ENCODE measurements at regions not wholly inside any gene's neighbourhood (a gene's known extent, or its start where the extent isn't known, plus 50 kb on each side); places are given as distances from the start of the nearest gene placed in this dataset.

DNA sequence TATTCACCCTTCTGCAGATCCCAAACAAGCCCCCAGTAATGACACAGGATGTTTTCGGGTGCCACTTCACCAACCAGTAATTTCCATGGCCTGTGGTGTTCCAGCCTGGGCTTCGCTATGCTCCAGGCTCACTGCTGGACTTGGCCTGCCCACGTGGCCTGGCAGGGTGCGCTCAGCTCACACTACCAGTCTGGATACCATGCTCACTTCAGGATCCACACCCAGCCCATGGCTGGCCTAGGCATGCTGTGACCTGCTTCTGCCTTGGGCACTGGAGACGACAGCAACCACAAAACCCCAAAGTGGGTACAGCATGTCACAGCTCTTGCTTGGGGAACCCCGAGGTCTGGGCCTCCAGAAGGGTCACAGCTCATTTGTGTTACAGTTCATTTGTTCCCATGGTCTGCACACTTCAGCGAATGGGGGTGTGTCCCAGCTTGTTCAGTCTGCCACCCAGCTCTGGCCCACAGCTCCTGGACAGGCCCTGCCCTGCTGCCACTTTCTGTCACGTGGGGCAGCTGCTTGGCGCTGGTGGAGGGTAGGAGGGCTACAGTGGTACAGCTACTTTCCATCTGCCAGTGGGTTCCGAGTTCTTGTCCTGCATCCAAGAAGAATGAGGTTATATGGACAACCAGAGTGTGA is 650.8 kb downstream of the MCTP2 start:
- no peak overlapping the region for H3K4me3 ChIP-seq
- no peak overlapping the region for H3K27ac ChIP-seq (replicated peaks)
- no peaks in the 10 kb centered on the region for H3K27me3 ChIP-seq (ENCODE audit: low read depth)
- H3K36me3 ChIP-seq = no peaks in the 10 kb centered on the region
- H3K9me3 ChIP-seq (replicated peaks) = peaks cover 51% of the 10 kb centered on the region
- H3K4me1 ChIP-seq = no peaks in the 10 kb centered on the region
- TF ChIP-seq, protein P1, sequence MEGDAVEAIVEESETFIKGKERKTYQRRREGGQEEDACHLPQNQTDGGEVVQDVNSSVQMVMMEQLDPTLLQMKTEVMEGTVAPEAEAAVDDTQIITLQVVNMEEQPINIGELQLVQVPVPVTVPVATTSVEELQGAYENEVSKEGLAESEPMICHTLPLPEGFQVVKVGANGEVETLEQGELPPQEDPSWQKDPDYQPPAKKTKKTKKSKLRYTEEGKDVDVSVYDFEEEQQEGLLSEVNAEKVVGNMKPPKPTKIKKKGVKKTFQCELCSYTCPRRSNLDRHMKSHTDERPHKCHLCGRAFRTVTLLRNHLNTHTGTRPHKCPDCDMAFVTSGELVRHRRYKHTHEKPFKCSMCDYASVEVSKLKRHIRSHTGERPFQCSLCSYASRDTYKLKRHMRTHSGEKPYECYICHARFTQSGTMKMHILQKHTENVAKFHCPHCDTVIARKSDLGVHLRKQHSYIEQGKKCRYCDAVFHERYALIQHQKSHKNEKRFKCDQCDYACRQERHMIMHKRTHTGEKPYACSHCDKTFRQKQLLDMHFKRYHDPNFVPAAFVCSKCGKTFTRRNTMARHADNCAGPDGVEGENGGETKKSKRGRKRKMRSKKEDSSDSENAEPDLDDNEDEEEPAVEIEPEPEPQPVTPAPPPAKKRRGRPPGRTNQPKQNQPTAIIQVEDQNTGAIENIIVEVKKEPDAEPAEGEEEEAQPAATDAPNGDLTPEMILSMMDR (IDR thresholded peaks at IDR 0.05; ENCODE audit: borderline replicate concordance) = no peak
- intact Hi-C loops (cut with micrococcal nuclease) = no loop called here
- DNase-seq = no peak

DNA sequence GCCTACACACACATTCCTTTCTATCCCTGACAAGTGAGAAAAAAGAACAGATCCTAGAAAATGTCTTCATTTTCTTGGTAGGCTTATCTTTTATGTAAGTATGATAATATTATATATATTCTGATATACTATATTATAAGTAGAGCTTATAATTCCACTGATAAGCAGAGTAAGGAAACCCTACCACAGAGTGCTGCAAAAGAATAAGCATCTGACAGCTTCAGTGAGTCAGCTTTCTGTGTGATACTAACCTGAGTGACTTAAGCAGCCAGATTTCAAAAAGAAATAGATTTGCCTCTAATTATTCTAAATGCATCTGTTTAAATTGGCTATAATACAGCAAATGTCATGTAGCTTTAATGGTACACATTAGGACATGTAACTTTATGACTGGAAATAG is 656.0 kb downstream of the MCTP2 start:
- no peak for DNase-seq
- TF ChIP-seq, protein P1 (IDR thresholded peaks at IDR 0.05; ENCODE audit: borderline replicate concordance) = no peak
- H3K4me3 ChIP-seq = no peak overlapping the region
- no peaks in the 10 kb centered on the region for H3K27me3 ChIP-seq (ENCODE audit: low read depth)
- H3K9me3 ChIP-seq (replicated peaks) = peaks cover 33% of the 10 kb centered on the region
- H3K4me1 ChIP-seq = no peaks in the 10 kb centered on the region
- no peaks in the 10 kb centered on the region for H3K36me3 ChIP-seq
- intact Hi-C loops (cut with micrococcal nuclease) = no loop called here
- H3K27ac ChIP-seq (replicated peaks) = no peak overlapping the region

DNA sequence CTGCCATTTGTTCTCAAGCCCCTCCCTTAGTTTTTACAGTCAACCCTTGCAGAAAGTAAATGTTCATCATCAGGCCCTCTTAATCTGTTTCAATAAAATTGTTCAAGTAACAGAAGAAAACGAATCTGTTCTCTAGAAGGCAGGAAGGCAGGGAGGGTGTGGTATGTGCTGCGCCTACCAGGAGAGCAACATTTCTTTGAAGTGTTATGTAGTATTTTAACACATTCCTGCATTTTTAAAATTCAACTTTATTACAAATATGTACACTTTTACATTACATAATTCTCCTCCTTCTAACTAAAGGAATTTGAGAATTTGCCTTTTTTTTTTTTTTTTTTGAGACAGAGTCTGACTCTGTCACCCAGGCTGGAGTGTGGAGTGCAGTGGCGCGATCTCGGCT is 657.8 kb downstream of the MCTP2 start:
- Histone ChIP-seq H3K4me1 (no peaks in the 10 kb centered on the region), H3K27me3 (ENCODE audit: low read depth) (no peaks in the 10 kb centered on the region), H3K4me3 (no peak overlapping the region), H3K9me3 (replicated peaks) (peaks cover 17% of the 10 kb centered on the region), H3K36me3 (no peaks in the 10 kb centered on the region), H3K27ac (replicated peaks) (no peak overlapping the region)
- TF ChIP-seq, protein P1 (IDR thresholded peaks at IDR 0.05; ENCODE audit: borderline replicate concordance) = no peak
- intact Hi-C loops (cut with micrococcal nuclease) = no loop called here
- no peak for DNase-seq

DNA sequence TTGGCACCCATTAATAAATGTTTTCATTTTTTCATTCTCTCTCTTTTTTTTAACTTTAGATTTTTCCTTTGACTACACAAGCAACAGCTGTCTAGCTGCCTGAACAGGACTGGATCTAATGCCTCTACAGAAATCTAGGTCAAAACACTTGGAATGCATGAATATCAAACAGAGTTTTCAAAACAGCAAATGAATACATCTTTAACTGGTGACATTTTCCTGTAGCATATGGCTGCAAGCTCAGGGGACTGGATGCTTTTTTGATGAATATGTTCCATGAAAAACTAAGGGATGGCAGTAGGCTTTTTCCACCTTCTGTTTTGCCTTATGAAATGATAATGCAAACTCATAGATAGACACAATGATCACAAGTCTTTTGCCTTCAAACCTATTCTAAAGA is 661.7 kb downstream of the MCTP2 start:
- Histone ChIP-seq H3K4me1 (no peaks in the 10 kb centered on the region), H3K4me3 (no peak overlapping the region), H3K27ac (replicated peaks) (no peak overlapping the region), H3K9me3 (replicated peaks) (peaks cover 15% of the 10 kb centered on the region), H3K27me3 (ENCODE audit: low read depth) (no peaks in the 10 kb centered on the region), H3K36me3 (no peaks in the 10 kb centered on the region)
- intact Hi-C loops (cut with micrococcal nuclease) = no loop called here
- TF ChIP-seq, protein P1 (IDR thresholded peaks at IDR 0.05; ENCODE audit: borderline replicate concordance) = no peak
- no peak for DNase-seq

DNA sequence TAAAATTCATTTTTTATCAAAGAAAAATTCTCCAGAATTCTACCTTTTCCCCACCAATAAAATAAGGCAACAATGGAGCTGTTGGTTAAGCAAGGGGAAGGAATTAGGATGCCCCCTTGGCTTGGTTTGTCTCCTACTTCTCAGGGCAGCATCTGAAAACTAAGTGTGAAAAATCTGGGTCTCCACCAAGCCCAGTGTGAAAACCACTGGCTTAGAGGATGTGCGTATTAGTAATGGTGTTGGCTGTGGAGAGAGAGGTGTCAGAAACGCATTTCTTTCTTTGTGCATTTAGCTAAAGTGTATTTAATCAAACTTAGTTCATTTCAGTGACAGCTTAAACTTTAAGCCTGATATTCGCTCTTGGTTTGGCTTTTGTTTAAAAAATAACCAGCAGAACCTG is 662.7 kb downstream of the MCTP2 start:
- intact Hi-C loops (cut with micrococcal nuclease) = no loop called here
- DNase-seq = no peak

More for the DNA sequence above, 662.7 kb downstream of the MCTP2 start:
- TF ChIP-seq, protein P1 (IDR thresholded peaks at IDR 0.05; ENCODE audit: borderline replicate concordance) = no peak
- no peak overlapping the region for H3K27ac ChIP-seq (replicated peaks)
- no peaks in the 10 kb centered on the region for H3K27me3 ChIP-seq (ENCODE audit: low read depth)
- no peaks in the 10 kb centered on the region for H3K36me3 ChIP-seq
- no peaks in the 10 kb centered on the region for H3K4me1 ChIP-seq
- no peak overlapping the region for H3K4me3 ChIP-seq
- peaks cover 20% of the 10 kb centered on the region for H3K9me3 ChIP-seq (replicated peaks)

All from left ventricle myocardium inferior (tissue), 1 donor.